ENCODE measurements at regions not wholly inside any gene's neighbourhood (a gene's known extent, or its start where the extent isn't known, plus 50 kb on each side); places are given as distances from the start of the nearest gene placed in this dataset.
"Not testable (repeated sequence)": the region's sequence is repeated elsewhere in the genome, so short reads cannot be mapped to it uniquely, and the experiment has no call there.

GRCh38 chr5:10018201-10019069 lies 231.3 kb downstream of the ATPSCKMT start:
- no peak for FAIRE-seq

GRCh38 chr5:10017786-10018185 lies 231.9 kb downstream of the ATPSCKMT start:
- peak; percentile 27 for FAIRE-seq
- DNase-seq (ENCODE audit: low spot score): no peak

More at GRCh38 chr5:10018201-10019069, 231.3 kb downstream of the ATPSCKMT start:
- peak; percentile 54 for DNase-seq (ENCODE audit: low spot score)

- DNase-seq (ENCODE audit: low spot score): not testable (repeated sequence)
- peak; percentile 17 for FAIRE-seq
Observed at GRCh38 chr5:10016559-10016958, 233.1 kb downstream of the ATPSCKMT start.

GRCh38 chr5:10015681-10016080 lies 234.0 kb downstream of the ATPSCKMT start:
- DNase-seq (ENCODE audit: low spot score); FAIRE-seq: not testable (repeated sequence)

GRCh38 chr5:10009802-10010201 lies 239.9 kb downstream of the ATPSCKMT start:
- FAIRE-seq (no peak), DNase-seq (ENCODE audit: low spot score) (no peak)

- FAIRE-seq (no peak), DNase-seq (ENCODE audit: low spot score) (no peak)
Observed at GRCh38 chr5:9987101-9987500, 262.6 kb downstream of the ATPSCKMT start.

- no peak for DNase-seq (ENCODE audit: low spot score)
- FAIRE-seq: no peak
Observed at GRCh38 chr5:9977070-9977469, 272.6 kb downstream of the ATPSCKMT start.

GRCh38 chr5:9976621-9977020 lies 273.1 kb downstream of the ATPSCKMT start:
- FAIRE-seq: no peak
- no peak for DNase-seq (ENCODE audit: low spot score)

GRCh38 chr5:9972059-9972458 lies 277.6 kb downstream of the ATPSCKMT start:
- no peak for FAIRE-seq
- no peak for DNase-seq (ENCODE audit: low spot score)

GRCh38 chr5:9971301-9971700 lies 278.4 kb downstream of the ATPSCKMT start:
- FAIRE-seq (no peak), DNase-seq (ENCODE audit: low spot score) (no peak)

- no peak for DNase-seq (ENCODE audit: low spot score)
- no peak for FAIRE-seq
Observed at GRCh38 chr5:9958914-9959313, 290.8 kb downstream of the ATPSCKMT start.

- FAIRE-seq (no peak), DNase-seq (ENCODE audit: low spot score) (no peak)
Observed at GRCh38 chr5:9957214-9957613, 292.5 kb downstream of the ATPSCKMT start.

GRCh38 chr5:9956725-9957124 lies 293.0 kb downstream of the ATPSCKMT start:
- DNase-seq (ENCODE audit: low spot score) (no peak), FAIRE-seq (no peak)

- DNase-seq (ENCODE audit: low spot score): no peak
- FAIRE-seq: no peak
Observed at GRCh38 chr5:9955586-9955985, 294.1 kb downstream of the ATPSCKMT start.

- FAIRE-seq (no peak), DNase-seq (ENCODE audit: low spot score) (no peak)
Observed at GRCh38 chr5:9954869-9955268, 294.8 kb downstream of the ATPSCKMT start.

GRCh38 chr5:9953691-9954090 lies 296.0 kb downstream of the ATPSCKMT start:
- FAIRE-seq (no peak), DNase-seq (ENCODE audit: low spot score) (no peak)

- DNase-seq (ENCODE audit: low spot score) (no peak), FAIRE-seq (no peak)
Observed at GRCh38 chr5:9951865-9952516, 297.7 kb downstream of the ATPSCKMT start.

GRCh38 chr5:9947944-9948343 lies 301.7 kb downstream of the ATPSCKMT start:
- DNase-seq (ENCODE audit: low spot score) (no peak), FAIRE-seq (no peak)

GRCh38 chr5:9947225-9947714 lies 302.4 kb downstream of the ATPSCKMT start:
- DNase-seq (ENCODE audit: low spot score) (no peak), FAIRE-seq (peak; percentile 56)

GRCh38 chr5:9932770-9933169 lies 302.6 kb upstream of the TAS2R1 start:
- DNase-seq (ENCODE audit: low spot score) (peak; percentile 55), FAIRE-seq (peak; percentile 94)

GRCh38 chr5:9930156-9930555 lies 300.0 kb upstream of the TAS2R1 start:
- FAIRE-seq: no peak
- DNase-seq (ENCODE audit: low spot score): no peak

GRCh38 chr5:9928326-9928725 lies 298.2 kb upstream of the TAS2R1 start:
- DNase-seq (ENCODE audit: low spot score) (no peak), FAIRE-seq (no peak)

Measured in urothelium cell line (cell line).